Lower leg skin (tissue), 3 donors: ENCODE measurements at regions not wholly inside any gene's neighbourhood (a gene's known extent, or its start where the extent isn't known, plus 50 kb on each side); places are given as distances from the start of the nearest gene placed in this dataset.

ENCODE experiments used
- POLR2A ChIP-seq, 2 donors: fragments of 450-650 bp; IDR thresholded peaks; one replicate each; pipeline ENCODE4 v1.6.1; 2016 to 2017; ENCODE audit warnings: antibody characterized with exemption in 2 of 2, mild to moderate bottlenecking in 1 of 2, moderate library complexity in 1 of 2
- TF ChIP-seq, protein P1 (sequence below), 3 donors: fragments of 450-650 bp; IDR thresholded peaks; one replicate each; pipeline ENCODE4 v1.5.1; 2016; ENCODE audit warnings: antibody characterized with exemption in 3 of 3, mild to moderate bottlenecking in 3 of 3, moderate library complexity in 2 of 3

DNA sequence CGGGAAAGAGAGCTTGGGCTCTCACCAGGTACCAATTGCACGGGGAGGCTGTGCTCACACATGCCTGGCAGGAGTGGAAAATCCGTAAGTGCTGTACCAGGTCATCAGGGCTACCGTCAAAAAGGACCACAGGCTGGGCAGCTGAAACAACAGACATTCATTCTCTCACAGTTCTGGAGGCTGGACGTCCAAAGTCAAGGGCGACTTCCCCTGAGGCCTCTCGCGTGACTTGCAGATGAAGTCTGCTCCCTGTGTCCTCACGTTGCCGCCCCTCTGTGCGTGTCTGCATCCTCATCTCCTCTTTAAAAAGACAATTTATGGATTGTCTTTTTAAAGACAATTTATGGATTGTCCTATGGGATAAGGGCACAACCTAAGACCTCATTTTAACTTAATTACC lies 73.8 kb upstream of the FZD10 start:
- TF ChIP-seq, protein P1, sequence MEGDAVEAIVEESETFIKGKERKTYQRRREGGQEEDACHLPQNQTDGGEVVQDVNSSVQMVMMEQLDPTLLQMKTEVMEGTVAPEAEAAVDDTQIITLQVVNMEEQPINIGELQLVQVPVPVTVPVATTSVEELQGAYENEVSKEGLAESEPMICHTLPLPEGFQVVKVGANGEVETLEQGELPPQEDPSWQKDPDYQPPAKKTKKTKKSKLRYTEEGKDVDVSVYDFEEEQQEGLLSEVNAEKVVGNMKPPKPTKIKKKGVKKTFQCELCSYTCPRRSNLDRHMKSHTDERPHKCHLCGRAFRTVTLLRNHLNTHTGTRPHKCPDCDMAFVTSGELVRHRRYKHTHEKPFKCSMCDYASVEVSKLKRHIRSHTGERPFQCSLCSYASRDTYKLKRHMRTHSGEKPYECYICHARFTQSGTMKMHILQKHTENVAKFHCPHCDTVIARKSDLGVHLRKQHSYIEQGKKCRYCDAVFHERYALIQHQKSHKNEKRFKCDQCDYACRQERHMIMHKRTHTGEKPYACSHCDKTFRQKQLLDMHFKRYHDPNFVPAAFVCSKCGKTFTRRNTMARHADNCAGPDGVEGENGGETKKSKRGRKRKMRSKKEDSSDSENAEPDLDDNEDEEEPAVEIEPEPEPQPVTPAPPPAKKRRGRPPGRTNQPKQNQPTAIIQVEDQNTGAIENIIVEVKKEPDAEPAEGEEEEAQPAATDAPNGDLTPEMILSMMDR (IDR thresholded peaks at IDR 0.05), result no peak
- no peak for TF ChIP-seq POLR2A (IDR thresholded peaks at IDR 0.05)
